A204.1 (cell line): ENCODE measurements at regions not wholly inside any gene's neighbourhood (a gene's known extent, or its start where the extent isn't known, plus 50 kb on each side); places are given as distances from the start of the nearest gene placed in this dataset.
"Not testable (repeated sequence)": the region's sequence is repeated elsewhere in the genome, so short reads cannot be mapped to it uniquely, and the experiment has no call there.

ENCODE experiments used
- FAIRE-seq: peaks from 2 replicates; lab custom pipeline; 2012; peaks lifted over from hg19 to GRCh38; lab: Jason Lieb, UNC

DNA sequence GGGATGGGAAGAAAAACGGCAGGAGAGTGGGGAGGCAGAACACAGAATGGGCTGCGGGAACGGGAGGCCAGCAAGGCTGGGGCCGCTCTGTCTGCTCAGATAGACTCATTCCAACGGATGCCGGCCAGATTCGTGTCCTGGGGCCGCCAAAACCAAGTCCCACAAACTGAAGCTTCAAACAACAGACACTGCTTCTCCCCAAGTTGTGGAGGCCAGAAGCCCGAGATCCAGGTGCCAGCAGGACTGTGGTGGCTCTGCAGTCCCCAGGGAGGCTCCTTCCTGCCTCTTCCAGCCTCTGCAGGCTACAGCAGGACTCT, 100.6 kb downstream of the ADRA2C start:
- no peak for FAIRE-seq

DNA sequence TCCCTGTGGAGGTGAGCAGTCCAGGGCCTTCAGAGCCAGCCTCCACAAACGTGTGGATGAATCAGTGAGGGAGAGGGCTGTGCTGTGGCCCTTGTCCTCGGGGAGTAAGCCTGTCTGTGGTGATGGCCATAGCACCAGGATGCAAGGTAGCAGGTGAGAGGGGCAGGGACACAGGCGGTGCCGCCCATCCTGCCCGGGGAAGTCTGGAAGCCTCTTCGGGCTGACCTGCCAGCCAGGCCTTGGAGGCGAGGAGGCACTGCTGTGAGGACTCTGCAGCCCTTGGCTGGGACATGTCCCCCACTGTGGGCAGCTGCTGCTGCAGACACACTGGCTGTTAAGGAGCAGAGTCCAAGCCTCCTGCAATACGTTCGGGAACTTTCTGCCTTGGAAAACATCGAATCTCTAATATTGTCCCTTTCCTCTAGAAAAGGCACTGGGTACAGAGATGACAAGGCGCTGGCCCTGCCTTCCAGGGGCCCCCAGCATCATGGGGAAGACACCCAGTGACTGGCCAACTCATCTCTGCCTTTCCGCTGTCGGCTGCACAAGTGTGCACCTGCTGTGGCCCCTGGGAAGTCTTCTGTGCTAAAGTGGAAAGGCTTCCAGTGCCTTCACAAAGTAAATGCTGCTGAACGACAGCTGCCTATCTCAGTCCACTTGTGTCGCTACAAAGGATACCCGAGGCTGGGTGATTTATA, 101.4 kb downstream of the ADRA2C start:
- FAIRE-seq, result no peak

DNA sequence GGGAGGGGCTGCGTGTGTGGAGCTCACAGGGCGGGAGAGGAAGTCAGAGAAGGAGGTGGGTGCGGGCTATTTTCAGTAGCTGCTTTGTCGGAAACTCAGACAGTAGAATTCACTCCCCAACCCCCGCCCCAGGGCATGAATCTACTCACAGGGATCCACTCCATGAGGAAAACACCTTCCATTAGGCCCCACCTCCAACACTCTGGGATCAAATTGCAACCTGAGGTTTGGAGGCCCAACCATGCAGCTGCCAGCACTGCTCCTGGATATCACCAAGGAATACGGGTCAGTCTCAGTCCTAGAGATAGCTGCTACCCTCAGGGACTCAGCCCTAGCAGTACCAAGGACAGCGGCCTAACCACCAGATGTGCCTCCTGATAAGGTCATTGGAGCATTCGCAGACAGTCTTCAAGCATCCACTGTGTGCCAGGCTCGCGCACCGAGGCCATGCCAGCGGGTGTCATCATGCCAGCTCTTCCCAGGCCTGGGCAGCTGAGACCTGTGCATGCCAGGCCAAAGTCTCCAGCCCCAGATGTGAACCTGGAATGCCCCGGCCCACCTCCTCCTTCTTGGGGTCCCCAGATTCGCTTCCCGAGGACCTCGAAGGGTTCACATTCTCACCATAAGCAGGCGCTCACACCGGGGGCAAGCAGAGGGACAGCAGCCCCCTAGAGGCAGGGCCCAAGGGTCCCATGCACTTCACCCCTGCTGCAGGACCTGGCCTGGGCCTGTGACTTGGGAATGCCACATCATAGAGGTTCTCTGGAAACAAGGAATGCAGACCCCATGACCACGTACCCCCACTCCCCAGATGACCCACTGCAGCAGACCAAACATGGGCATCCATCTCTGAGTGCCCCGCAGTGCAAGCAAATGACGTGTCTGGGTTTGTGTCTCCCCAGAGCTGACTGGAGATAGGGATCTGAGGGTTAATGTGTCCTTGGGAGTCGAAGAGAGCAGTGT, 102.3 kb downstream of the ADRA2C start:
- no peak for FAIRE-seq

DNA sequence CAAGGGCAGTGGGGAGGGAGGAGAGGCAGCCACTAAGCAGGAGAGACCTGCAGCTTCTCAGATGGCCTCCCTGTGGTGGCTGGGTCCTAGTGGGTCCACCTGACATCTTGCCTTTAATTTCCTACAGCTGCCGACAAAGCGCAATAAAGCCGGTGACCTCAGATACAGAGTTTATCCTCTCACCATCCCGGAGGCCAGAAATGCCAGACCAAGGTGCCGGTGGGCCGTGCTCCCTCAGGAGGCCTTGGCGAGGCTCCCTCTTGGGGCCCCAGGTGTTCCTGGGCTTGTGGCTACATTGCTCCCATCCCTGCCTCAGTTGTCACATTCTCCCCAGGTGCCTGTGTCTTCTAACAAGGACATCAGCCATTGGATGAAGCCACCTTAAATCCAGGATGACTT, 103.0 kb downstream of the ADRA2C start:
- FAIRE-seq, result no peak

DNA sequence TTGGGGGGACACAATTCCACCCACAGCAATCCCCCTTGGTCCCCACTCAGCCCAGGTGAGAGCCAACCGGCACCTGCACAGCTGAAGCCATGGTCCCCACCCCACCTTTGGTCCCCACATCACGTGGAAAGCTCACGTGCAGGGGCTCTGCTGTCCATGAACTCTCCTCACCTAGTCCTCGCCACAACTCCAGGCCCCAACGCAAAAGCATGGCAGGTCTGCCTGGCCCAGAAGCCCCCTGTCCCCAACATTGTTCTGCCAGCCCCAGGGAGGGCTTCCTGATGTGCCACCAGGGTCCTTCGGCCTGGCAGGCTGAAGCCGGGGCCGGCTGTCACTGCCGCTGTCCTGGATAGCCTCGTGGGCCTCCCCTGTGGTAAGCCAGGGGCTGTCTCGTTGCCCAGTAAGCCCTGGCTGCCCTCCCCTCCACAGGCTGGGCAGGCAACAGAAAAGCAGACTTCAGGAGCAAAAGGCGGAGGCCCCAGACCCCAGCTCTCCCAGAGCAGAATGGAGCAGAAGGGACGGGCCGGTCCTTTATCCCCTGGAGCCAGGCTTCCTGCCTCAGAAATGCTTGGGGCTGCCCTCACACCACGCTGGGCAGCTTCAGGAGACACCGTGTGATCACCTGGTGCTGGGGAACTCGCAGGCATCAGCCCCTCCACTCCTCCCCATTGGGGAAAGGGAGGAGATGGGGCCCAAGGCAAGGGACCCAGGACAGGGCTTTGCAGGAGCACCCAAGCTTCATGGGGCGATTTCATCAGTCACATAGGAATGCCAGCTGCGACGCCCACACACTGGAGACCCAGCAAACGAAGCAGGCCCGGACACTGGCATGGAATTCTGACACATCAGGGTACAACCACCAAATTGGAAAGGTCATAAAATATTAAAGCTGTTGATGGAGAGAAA, 103.7 kb downstream of the ADRA2C start:
- FAIRE-seq, result no peak

DNA sequence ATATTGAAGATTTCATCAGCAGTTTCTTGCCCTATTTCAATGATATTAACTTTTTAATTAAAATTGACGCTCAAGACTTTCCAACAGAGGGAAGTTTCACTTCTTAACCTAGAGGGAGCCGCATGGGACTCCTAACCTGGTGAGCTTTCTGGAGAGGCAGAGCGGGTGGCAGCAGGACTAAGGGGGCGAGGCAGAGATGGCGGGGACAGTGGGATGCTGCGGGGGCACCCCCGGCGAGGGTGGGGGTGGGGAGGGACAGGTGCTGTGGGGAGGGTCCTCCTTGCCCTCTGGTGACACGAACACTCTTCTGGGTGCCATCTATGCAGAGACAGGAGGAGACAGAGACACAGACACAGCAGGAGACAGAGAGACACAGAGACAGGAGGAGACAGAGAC, 104.4 kb downstream of the ADRA2C start:
- FAIRE-seq, result no peak

DNA sequence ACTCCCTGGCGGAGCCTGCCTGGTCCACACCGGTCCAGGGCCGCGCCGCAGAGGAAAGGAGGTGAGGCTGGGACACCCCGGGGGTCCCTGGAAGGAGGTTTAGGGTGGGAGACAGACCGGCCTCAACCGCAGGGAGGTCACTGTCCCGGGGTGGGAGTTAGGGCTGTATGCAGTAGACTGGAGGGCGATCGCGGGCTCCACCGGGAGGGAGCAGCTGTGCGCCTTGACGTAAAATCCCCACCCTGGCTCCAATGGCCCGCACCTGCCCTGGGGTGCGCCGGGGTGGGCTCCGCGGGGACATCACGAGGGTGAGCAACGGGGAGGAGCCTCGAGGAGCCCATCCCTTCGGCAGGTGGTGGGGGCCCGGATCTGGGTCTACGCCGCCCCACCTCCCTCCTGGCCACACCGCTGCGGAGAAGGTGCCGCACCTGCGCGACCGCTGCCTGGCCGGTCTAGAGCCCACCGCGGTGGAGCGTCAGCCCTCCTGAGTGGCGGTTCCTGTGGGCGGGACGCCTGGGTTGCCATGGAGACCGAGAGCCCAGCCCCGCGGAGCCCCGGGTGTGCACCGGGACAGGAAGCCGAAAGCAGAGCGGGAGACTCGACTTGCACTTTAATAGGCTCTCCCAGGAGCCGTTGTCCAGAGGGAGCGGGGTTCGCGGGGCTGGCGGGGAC, 105.1 kb downstream of the ADRA2C start:
- no peak for FAIRE-seq

DNA sequence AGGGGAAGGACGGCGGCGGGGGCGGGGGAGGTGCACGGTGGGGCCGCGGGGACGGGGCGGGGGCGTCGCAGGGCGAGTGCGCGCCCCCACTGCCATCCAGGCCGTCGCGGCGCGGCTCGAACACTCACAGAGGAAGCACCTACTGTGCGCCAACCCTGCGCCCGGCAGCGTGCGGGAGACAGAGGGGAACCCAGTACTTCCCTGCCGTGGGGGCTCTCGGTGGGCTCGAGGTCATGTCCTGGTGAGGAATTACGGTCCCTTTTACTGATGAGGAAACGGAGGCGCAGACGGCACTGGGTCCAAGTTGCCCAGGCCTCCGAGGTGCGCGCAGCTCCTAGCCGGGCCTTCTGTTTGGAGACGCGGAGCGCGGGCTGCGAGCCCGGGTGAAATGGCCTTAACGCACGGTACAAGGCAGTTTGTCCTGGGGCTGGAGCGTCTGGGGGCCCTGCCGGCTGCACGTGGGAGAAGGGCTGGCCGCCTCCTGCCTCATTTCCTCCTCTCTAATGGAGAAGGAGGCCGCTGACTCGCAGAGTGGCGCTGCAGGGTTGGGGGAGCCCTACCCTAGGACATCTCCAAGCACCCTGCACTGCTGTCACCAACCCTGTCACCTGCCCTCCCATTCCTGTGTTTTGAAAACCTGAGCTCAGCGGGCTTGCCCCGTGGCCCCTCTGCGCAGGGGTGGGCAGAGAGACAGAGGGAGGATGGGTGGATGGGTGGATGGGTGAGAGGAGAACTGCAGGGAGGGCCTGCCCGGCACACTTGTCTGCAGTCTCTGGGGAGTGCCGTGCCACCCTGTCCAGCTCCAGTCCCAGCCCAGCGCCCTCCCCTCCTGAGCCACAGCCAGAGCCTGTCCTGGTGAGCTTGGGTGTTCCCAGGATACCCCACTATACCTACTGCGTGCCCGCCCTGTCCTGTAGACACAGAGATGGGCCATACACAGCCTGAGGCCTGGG, 106.0 kb downstream of the ADRA2C start:
- no peak for FAIRE-seq

DNA sequence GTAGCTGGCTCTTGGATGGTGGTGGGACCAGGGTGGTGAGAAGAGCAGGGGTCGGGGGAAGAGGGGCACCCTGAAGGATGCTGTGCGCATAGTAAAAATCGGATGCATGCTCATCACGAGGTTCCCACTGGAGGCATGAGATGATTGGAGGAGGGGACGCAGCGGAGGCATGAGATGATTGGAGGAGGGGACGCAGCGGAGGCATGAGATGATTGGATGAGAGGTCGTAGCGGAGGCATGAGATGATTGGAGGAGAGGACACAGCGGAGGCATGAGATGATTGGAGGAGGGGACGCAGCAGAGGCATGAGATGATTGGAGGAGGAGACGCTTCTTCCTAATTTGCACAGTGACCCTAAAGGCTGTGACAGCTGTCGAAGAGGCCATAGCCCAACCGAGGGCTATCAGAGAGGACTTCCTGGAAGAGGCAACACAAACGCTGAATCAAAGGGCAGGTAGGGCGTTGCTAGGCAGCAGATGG, 106.7 kb downstream of the ADRA2C start:
- no peak for FAIRE-seq

DNA sequence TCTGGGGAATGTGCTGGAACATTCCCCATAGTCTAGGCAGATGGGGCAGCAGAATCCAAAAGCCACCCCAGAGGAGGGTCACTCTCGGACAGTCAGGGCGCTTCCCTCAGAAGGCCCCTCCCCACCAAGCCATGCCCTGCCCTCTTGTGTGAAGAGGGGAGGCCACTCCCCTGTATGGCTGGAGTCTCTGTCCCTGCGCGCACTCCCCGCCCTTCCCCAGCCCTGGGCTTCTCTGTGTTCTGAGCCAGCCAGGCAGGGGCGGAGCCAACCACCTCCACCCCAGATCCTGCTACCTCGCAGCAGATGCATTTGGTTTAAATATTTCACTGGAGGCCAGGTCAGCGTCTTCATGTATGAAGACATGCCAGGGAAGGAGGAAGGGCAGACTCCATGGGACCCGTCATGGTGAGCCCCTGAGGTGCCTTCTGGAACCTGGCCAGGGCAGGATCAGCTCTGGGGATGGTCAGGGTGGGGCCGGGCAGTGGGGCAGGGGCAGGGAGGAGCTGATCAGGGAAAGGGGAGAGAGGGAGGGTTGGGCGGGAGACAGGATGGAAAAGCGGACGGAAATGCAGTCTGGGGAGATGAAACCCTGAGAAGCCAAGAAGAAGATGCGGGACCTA, 107.3 kb downstream of the ADRA2C start:
- no peak for FAIRE-seq

DNA sequence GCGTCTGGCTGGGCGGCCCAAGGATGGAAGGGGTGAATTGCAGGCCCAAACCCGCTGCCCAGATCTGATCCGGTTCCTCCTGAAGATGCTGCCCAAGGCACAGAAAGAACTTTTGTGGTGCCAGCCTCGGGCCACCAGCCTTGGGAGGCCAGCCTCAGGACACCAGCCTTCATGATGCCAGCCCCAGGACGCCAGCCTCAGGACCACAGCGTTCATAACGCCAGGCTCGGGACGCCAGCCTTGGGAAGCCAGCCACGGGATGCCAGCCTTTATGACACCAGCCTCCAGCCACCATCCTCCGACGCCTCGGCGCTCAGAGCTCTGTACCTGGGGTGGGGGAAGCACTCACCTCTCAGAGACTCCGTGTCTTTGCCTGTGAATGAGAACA, 107.8 kb downstream of the ADRA2C start:
- no peak for FAIRE-seq

DNA sequence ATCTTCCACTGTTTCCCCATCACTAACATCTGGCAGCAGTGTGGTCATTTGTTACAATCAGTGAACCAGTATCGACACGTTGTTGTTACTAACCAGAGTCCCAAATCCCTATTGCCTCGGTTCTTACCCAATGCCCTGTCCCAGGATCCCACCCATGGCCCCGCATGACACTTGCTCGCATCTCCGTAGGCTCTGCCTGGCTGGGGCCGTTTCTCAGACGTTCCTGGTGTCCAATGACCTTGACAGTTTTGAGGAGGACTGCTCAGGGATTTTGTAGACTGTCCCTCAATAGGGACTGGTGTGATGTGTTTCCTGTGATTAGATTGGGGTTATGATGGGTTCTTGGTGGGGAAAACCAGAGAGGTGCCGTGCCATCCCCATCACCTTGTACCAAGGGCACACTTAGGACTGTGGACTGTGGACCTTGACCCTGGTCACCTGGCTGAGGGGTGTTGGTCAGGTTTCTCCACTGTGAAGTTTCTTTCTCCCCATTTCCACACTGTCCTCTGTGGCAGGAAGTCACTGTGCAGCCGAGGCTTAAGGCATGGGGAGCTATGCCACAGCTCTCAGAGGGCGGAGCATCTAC, 108.4 kb downstream of the ADRA2C start:
- FAIRE-seq, result no peak

DNA sequence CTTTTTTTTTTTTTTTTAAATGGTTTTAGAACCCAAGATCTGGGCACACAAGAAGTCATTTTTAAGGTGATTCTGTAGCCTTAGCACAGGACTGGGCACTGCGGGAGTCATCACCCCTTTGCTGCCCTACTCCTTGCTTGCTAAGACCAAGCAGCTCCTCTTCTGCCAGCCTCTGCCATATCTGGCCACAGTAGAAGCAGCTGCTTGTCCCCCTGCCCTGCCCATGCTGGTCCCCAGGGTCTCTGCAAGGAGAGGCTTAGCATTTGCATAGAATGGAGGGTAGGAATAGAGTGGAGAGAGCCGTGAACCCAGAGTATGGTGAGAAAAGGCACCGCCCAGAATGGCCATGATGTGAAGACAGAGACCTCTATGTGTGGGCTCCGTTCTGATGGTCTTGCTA, 109.3 kb downstream of the ADRA2C start:
- FAIRE-seq, result no peak

DNA sequence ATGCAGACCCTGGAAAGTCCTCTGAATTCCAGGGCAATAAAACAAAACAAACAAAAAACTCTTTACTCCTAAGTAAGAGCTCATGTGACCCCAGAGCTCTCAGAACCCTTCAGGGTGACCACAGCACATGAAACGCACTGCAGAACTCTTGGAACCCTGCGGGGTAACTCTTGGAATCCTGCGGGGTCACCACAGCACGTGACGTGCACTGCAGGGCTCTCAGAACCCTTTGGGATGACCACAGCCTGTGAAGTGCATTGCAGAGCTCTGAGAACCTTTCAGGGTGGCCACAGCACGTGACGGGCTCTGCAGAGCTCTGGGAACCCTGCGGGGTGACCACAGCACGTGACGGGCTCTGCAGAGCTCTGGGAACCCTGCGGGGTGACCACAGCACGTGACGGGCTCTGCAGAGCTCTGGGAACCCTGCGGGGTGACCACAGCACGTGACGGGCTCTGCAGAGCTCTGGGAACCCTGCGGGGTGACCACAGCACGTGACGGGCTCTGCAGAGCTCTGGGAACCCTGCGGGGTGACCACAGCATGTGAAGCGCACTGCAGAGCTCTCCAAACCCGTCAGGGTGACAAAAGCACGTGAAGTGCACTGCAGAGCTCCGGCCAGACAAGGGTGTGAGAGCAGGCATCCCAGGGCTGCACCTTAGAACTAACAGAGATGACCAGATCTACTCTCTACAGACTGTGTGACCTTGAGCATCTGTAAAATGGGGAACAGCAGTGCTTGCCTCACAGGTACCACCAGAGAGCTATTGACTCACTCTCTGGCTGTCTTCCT, 110.1 kb downstream of the ADRA2C start:
- not testable (repeated sequence) for FAIRE-seq

DNA sequence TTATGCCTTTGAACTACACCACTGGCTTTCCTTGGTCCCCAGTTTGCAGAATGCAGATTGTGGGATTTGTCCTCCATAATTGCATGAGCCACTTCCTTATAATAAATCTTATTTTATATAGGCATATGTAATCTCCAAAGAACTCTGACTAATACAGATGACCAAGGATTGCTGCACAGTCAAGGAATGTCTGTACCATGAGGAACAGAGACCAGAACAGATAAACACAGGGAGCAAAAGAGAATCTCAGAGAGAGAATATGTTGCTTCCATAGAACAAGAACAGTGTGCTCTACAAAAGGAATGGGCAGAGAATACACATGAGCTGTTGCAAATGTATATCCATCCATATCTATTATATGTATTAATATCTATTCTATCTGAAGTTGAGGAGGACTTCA, 111.1 kb downstream of the ADRA2C start:
- FAIRE-seq, result no peak

DNA sequence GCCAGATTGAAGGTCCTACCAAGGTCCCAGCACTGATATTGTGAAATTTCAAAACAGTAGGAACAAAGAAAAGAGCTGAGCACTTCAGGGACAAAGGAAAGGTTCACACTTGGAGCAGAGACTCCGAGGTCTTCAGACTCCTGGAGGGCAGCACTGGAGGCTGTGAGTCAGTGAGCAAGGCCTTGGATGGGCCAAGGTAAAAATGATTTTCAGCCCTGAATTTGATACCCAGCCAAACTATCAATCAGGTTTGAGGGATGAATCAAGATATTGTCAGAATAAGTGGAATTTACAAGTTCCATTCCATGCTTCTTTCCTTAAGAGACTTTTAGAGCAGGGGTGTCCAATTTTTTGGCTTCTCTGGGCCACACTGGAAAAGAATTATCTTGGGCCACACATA, 111.7 kb downstream of the ADRA2C start:
- FAIRE-seq, result no peak

DNA sequence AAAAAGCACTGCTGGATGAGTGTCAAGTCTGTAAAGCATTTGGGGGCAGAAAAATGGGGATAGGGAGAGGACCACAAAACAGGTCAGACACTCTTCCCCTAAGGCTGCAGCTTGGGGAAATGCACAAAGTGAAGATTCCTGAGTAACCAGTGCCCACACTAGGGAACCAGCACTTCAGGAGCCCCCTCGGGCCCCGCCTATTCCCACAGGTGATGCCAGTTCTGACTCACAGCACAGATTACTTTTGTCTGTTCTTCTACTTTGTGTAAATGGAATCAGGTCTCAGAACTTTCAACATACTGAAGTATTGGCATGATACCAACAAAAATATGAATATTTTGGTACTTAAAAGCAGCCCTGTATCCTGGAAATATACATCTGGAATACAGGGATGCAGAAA, 112.5 kb downstream of the ADRA2C start:
- no peak for FAIRE-seq

DNA sequence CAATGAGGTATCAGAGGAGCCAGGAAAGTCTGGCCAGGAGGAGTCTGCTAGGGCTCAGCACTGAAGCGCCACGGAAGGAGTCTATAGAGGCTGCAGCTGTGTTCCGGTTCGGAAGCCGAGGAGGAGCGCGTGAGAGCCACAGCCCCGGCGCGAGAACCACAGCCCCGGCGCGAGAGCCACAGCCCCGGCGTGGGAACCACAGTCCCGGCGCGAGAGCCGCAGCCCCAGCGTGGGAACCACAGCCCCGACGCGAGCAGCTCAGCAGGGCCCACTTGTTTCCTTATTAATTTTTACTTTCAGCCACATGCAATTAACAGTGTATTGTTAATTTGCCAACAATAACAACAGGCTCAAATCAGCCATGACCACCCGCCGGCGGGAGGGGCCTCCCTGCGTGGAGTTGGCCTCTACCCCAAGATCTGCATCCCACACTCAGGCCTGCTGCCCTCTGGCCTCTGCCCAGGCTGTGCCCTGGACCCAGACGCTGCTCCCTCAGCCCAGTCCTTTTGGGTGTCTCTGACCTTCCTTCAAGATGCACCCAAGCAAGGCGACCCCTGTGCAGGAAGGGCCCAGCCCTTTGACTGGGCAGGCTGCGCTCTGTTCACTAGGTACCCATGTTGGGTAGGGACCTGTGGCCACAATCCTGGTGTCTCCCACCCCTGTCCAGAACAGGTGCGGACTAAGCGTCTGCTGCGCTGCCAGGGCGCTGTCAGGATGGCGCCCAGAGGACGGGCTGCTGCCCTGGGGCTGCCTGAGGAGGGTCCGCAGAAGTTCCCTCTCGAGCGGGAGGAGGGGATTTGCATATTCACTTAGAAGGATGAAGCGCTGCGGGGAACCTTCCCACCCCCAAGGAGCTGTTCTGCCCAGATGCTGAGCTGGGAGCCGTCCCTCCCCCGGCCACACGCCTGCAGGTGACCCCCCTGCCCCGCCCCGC, 113.8 kb downstream of the ADRA2C start:
- FAIRE-seq, result no peak
